ENCODE measurements at regions not wholly inside any gene's neighbourhood (a gene's known extent, or its start where the extent isn't known, plus 50 kb on each side); places are given as distances from the start of the nearest gene placed in this dataset.
"Not testable (repeated sequence)": the region's sequence is repeated elsewhere in the genome, so short reads cannot be mapped to it uniquely, and the experiment has no call there.

- not testable (repeated sequence) for TF ChIP-seq ZNF274 (IDR thresholded peaks at IDR 0.05; ENCODE audit: low read depth, low read length); YY1 (IDR thresholded peaks at IDR 0.05; ENCODE audit: insufficient read depth, insufficient read length)
Observed at GRCh38 chr1:149712154-149712927, 70.2 kb upstream of the FCGR1A start.
